OCI-LY3 (cell line): ENCODE measurements at regions not wholly inside any gene's neighbourhood (a gene's known extent, or its start where the extent isn't known, plus 50 kb on each side); places are given as distances from the start of the nearest gene placed in this dataset.

Experiments
- H2AFZ ChIP-seq: fragments of 200-600, 300-600 bp; shearing (Covaris generic); 2 replicates; pipeline ENCODE4 v1.6.0; 2014; ENCODE audit warnings: antibody characterized with exemption, low read depth, low read length
- H3K27ac ChIP-seq: fragments of 200-600, 300-600 bp; sonication (generic); 2 replicates; pipeline ENCODE4 v1.5.1; 2014; ENCODE audit warnings: mild to moderate bottlenecking, low read length, moderate library complexity, mixed read lengths
- H3K27me3 ChIP-seq: fragments of 200-600, 300-600 bp; sonication (generic); 2 replicates; pipeline ENCODE4 v1.6.1; 2014; ENCODE audit warnings: low read depth, low read length, mixed read lengths
- H3K36me3 ChIP-seq: fragments of 200-600, 300-600 bp; sonication (generic); replicated peaks from 2 replicates; pipeline ENCODE3; 2014; ENCODE audit warnings: low read depth, low read length, mixed read lengths
- H3K4me1 ChIP-seq: fragments of 300-600, 200-600 bp; sonication (generic); 2 replicates; pipeline ENCODE4 v1.6.1; 2014; ENCODE audit warnings: low read length, mixed read lengths
- H3K4me2 ChIP-seq: fragments of 200-600, 300-600 bp; sonication (generic); 2 replicates; pipeline ENCODE4 v1.6.1; 2014; ENCODE audit warnings: low read length, mixed read lengths
- H3K4me3 ChIP-seq: fragments of 300-600, 200-600 bp; sonication (generic); 2 replicates; pipeline ENCODE4 v1.5.1; 2014; ENCODE audit warnings: antibody characterized with exemption, mild to moderate bottlenecking, low read length, moderate library complexity
- H3K79me2 ChIP-seq: fragments of 300-600, 200-600 bp; shearing (Covaris generic); 2 replicates; pipeline ENCODE4 v1.6.1; 2014; ENCODE audit warnings: mild to moderate bottlenecking, low read length, mixed read lengths
- H3K9ac ChIP-seq: fragments of 300-600, 200-600 bp; shearing (Covaris generic); 2 replicates; pipeline ENCODE4 v1.6.0; 2014; ENCODE audit warnings: mild to moderate bottlenecking, low read length, moderate library complexity
- H3K9me3 ChIP-seq: fragments of 200-600, 300-600 bp; shearing (Covaris generic); 2 replicates; pipeline ENCODE4 v1.6.1; 2014; ENCODE audit warnings: low read length, mixed read lengths; ENCODE audit not compliant: insufficient read depth
- H4K20me1 ChIP-seq: fragments of 200-600, 300-600 bp; sonication (generic); 2 replicates; pipeline ENCODE4 v1.6.1; 2016; ENCODE audit warnings: low read length, mixed read lengths; ENCODE audit not compliant: insufficient read depth
- EZH2phosphoT487 ChIP-seq: fragments of 200-600 bp; shearing (Covaris generic); IDR thresholded peaks from 2 replicates; pipeline ENCODE4 v1.6.1; 2018; ENCODE audit warnings: antibody characterized with exemption, mixed run types, low read depth
- TF ChIP-seq, protein P1 (sequence below): fragments of 200-600, 300-600 bp; sonication (generic); IDR thresholded peaks from 2 replicates; pipeline ENCODE4 v1.5.1; 2014; ENCODE audit warnings: antibody characterized with exemption, low read length, low read depth

DNA sequence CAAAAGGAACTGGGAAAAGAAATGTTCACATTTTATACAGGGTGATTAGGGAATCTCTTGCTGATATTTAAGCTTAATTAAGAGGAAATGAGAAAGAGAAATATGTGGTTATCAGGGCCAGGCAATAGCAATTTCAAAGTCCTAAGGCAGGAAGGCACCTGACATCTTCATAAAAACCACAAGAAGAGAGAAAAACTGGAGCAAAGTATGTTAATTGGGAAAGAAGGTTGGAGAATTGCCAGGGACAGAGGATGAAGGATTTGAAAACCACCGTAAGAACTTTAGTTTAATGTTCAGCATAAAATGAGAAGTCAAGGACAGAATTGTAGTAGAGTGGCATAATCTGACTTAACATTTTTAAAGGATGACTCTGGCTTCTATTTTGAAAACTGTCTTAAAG, 691.8 kb upstream of the NRXN1 start:
- H3K9ac ChIP-seq: no peak overlapping the region
- no peak for TF ChIP-seq EZH2phosphoT487
- TF ChIP-seq, protein P1, sequence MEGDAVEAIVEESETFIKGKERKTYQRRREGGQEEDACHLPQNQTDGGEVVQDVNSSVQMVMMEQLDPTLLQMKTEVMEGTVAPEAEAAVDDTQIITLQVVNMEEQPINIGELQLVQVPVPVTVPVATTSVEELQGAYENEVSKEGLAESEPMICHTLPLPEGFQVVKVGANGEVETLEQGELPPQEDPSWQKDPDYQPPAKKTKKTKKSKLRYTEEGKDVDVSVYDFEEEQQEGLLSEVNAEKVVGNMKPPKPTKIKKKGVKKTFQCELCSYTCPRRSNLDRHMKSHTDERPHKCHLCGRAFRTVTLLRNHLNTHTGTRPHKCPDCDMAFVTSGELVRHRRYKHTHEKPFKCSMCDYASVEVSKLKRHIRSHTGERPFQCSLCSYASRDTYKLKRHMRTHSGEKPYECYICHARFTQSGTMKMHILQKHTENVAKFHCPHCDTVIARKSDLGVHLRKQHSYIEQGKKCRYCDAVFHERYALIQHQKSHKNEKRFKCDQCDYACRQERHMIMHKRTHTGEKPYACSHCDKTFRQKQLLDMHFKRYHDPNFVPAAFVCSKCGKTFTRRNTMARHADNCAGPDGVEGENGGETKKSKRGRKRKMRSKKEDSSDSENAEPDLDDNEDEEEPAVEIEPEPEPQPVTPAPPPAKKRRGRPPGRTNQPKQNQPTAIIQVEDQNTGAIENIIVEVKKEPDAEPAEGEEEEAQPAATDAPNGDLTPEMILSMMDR: no peak
- no peaks in the 10 kb centered on the region for H3K36me3 ChIP-seq
- no peak overlapping the region for H3K4me3 ChIP-seq
- no peaks in the 10 kb centered on the region for H3K9me3 ChIP-seq
- no peaks in the 10 kb centered on the region for H3K4me1 ChIP-seq
- H2AFZ ChIP-seq: no peak overlapping the region
- H3K4me2 ChIP-seq: no peak overlapping the region
- H3K27me3 ChIP-seq: no peaks in the 10 kb centered on the region
- H3K79me2 ChIP-seq: no peaks in the 10 kb centered on the region
- no peak overlapping the region for H3K27ac ChIP-seq
- H4K20me1 ChIP-seq: no peaks in the 10 kb centered on the region

DNA sequence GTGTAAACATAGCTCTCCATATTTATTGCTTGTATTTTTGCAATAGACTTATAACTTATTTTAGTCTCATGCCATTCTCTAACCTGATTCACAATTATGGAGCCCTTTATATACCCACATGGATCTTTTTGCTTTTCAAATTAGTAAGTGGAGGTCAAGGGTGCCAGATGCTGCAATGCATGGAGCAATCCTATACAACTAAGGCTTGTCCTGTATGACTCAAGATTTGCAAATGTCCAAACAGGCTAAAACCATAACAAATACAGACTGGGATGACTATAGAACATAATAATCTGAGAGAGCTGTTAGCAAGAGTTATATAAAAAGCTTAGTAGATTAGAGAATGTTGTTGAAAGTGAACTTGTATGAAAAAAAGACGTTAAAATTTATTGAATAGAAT, 690.4 kb upstream of the NRXN1 start:
- no peak for TF ChIP-seq EZH2phosphoT487
- TF ChIP-seq, protein P1: no peak
- no peaks in the 10 kb centered on the region for H3K4me1 ChIP-seq
- H3K9me3 ChIP-seq: no peaks in the 10 kb centered on the region
- H3K4me2 ChIP-seq: no peak overlapping the region
- H3K79me2 ChIP-seq: no peaks in the 10 kb centered on the region
- H3K4me3 ChIP-seq: no peak overlapping the region
- H2AFZ ChIP-seq: no peak overlapping the region
- H3K9ac ChIP-seq: no peak overlapping the region
- H3K36me3 ChIP-seq: no peaks in the 10 kb centered on the region
- H3K27me3 ChIP-seq: no peaks in the 10 kb centered on the region
- H3K27ac ChIP-seq: no peak overlapping the region
- no peaks in the 10 kb centered on the region for H4K20me1 ChIP-seq

DNA sequence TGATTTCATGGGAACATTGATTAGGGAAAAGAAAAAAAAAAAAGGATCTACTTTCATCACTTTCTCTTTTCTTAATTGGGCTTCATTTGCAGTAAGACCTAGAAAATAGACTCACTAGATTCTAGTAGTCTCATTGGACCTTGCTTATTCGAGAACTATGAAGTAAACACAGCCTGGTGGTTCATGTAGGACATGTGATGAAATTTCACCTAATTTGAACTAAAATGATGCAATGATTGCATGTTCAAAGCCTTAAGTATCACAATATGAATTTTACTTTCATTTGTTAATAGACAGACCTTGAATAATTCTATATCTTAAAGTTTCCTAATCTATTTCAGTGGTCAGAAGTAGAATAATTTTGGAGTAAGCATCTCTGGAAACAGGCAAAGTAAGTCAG, 688.9 kb upstream of the NRXN1 start:
- Histone ChIP-seq H3K4me1 (no peaks in the 10 kb centered on the region), H3K27me3 (no peaks in the 10 kb centered on the region), H3K9ac (no peak overlapping the region), H4K20me1 (no peaks in the 10 kb centered on the region), H3K36me3 (no peaks in the 10 kb centered on the region), H2AFZ (no peak overlapping the region), H3K4me3 (no peak overlapping the region), H3K27ac (no peak overlapping the region), H3K79me2 (no peaks in the 10 kb centered on the region), H3K4me2 (no peak overlapping the region), H3K9me3 (no peaks in the 10 kb centered on the region)
- TF ChIP-seq EZH2phosphoT487: no peak
- TF ChIP-seq, protein P1: no peak

DNA sequence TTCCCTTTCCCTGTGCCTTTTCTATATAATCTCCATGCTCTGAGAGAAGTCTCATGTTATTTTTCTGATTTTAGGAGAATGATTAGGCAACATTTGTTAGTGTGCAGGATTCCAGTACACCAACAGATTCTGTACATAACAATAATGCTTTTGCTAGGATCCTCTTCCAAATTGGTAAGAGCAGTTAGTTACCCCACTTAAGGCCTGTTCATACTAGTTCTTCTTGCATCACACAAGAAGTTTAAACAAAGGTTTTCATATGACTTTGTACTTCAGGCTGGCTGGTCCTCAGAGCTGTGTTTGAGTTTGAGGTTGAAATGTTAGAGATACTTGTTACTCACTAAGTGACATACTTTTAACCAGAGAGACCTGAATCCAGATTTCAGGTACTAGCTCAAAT, 686.9 kb upstream of the NRXN1 start:
- Histone ChIP-seq H3K79me2 (no peaks in the 10 kb centered on the region), H2AFZ (no peak overlapping the region), H4K20me1 (no peaks in the 10 kb centered on the region), H3K27me3 (no peaks in the 10 kb centered on the region), H3K4me3 (no peak overlapping the region), H3K9ac (no peak overlapping the region), H3K4me2 (no peak overlapping the region), H3K36me3 (no peaks in the 10 kb centered on the region), H3K9me3 (no peaks in the 10 kb centered on the region), H3K27ac (no peak overlapping the region), H3K4me1 (no peaks in the 10 kb centered on the region)
- TF ChIP-seq, protein P1: no peak
- no peak for TF ChIP-seq EZH2phosphoT487
